HUES6 (cell line): ENCODE measurements at regions not wholly inside any gene's neighbourhood (a gene's known extent, or its start where the extent isn't known, plus 50 kb on each side); places are given as distances from the start of the nearest gene placed in this dataset.
"Not testable (repeated sequence)": the region's sequence is repeated elsewhere in the genome, so short reads cannot be mapped to it uniquely, and the experiment has no call there.

Experiments used
- H3K27ac ChIP-seq: 2 replicates; pipeline ENCODE4 v1.7.0; 2013; ENCODE audit warnings: low read depth, mild to moderate bottlenecking, low read length, inconsistent platforms
- H3K27me3 ChIP-seq: 2 replicates; pipeline ENCODE4 v1.6.1; 2013; ENCODE audit warnings: low read length; ENCODE audit not compliant: control insufficient read depth, insufficient read depth
- H3K36me3 ChIP-seq: 2 replicates; pipeline ENCODE4 v1.6.1; 2013; ENCODE audit warnings: low read length; ENCODE audit not compliant: control insufficient read depth, insufficient read depth
- H3K4me1 ChIP-seq: 2 replicates; pipeline ENCODE4 v1.6.1; 2013; ENCODE audit warnings: low read length; ENCODE audit not compliant: control insufficient read depth, insufficient read depth
- H3K4me3 ChIP-seq: 2 replicates; pipeline ENCODE4 v1.5.1; 2013; ENCODE audit warnings: low read depth, low read length
- H3K9ac ChIP-seq: one replicate; pipeline ENCODE4 v1.6.1; 2013; ENCODE audit warnings: mild to moderate bottlenecking, low read length
- H3K9me3 ChIP-seq: 2 replicates; pipeline ENCODE4 v1.6.1; 2013; ENCODE audit warnings: low read depth, low read length; ENCODE audit not compliant: control insufficient read depth, insufficient read depth

- Histone ChIP-seq H3K9me3 (peaks cover 8% of the 10 kb centered on the region; the same call in 1 of the 2 replicates), H3K27me3 (no peaks in the 10 kb centered on the region; the same call in 1 of the 2 replicates), H3K27ac (no peak overlapping the region), H3K4me1 (no peaks in the 10 kb centered on the region), H3K4me3 (no peak overlapping the region), H3K36me3 (no peaks in the 10 kb centered on the region), H3K9ac (no peak overlapping the region)
These were observed 51.9 kb upstream of the TCERG1L start for GRCh38 chr10:131363416-131363815.

GRCh38 chr10:131371571-131371970 is 60.0 kb upstream of the TCERG1L start:
- no peak overlapping the region for H3K27ac ChIP-seq
- no peak overlapping the region for H3K4me3 ChIP-seq

GRCh38 chr10:131381576-131381975 is 70.1 kb upstream of the TCERG1L start:
- Histone ChIP-seq H3K27ac (no peak overlapping the region), H3K4me3 (no peak overlapping the region), H3K9ac (no peak overlapping the region), H3K36me3 (no peaks in the 10 kb centered on the region), H3K27me3 (peaks cover 8% of the 10 kb centered on the region), H3K9me3 (no peaks in the 10 kb centered on the region), H3K4me1 (no peaks in the 10 kb centered on the region)

More at GRCh38 chr10:131371571-131371970, 60.0 kb upstream of the TCERG1L start:
- Histone ChIP-seq H3K9me3 (peaks cover 14% of the 10 kb centered on the region; the same call in 1 of the 2 replicates), H3K9ac (no peak overlapping the region), H3K36me3 (no peaks in the 10 kb centered on the region), H3K4me1 (no peaks in the 10 kb centered on the region), H3K27me3 (no peaks in the 10 kb centered on the region)

- H3K9me3 ChIP-seq, H3K36me3 ChIP-seq, H3K27ac ChIP-seq, H3K9ac ChIP-seq, H3K4me3 ChIP-seq, H3K4me1 ChIP-seq: not testable (repeated sequence)
- H3K27me3 ChIP-seq: peaks cover 31% of the 10 kb centered on the region
These were observed 73.8 kb upstream of the TCERG1L start for GRCh38 chr10:131385161-131385872.

GRCh38 chr10:131387018-131387529 is 75.6 kb upstream of the TCERG1L start:
- no peaks in the 10 kb centered on the region for H3K9me3 ChIP-seq
- H3K9ac ChIP-seq: no peak overlapping the region
- H3K4me3 ChIP-seq: no peak overlapping the region
- H3K27ac ChIP-seq: no peak overlapping the region
- no peaks in the 10 kb centered on the region for H3K4me1 ChIP-seq
- no peaks in the 10 kb centered on the region for H3K36me3 ChIP-seq
- peaks cover 31% of the 10 kb centered on the region for H3K27me3 ChIP-seq

GRCh38 chr10:131391936-131392335 is 80.4 kb upstream of the TCERG1L start:
- peaks cover 19% of the 10 kb centered on the region for H3K27me3 ChIP-seq
- no peak overlapping the region for H3K4me3 ChIP-seq
- no peaks in the 10 kb centered on the region for H3K36me3 ChIP-seq
- H3K27ac ChIP-seq: no peak overlapping the region
- H3K4me1 ChIP-seq: no peaks in the 10 kb centered on the region
- H3K9ac ChIP-seq: no peak overlapping the region
- H3K9me3 ChIP-seq: no peaks in the 10 kb centered on the region

- no peaks in the 10 kb centered on the region for H3K4me1 ChIP-seq
- no peaks in the 10 kb centered on the region for H3K27me3 ChIP-seq
- H3K9me3 ChIP-seq: no peaks in the 10 kb centered on the region
- H3K4me3 ChIP-seq: no peak overlapping the region
- H3K9ac ChIP-seq: no peak overlapping the region
- H3K36me3 ChIP-seq: no peaks in the 10 kb centered on the region
- no peak overlapping the region for H3K27ac ChIP-seq
These were observed 84.9 kb upstream of the TCERG1L start for GRCh38 chr10:131396121-131397050.

GRCh38 chr10:131398166-131398565 is 86.6 kb upstream of the TCERG1L start:
- Histone ChIP-seq H3K9me3 (no peaks in the 10 kb centered on the region), H3K4me1 (peaks cover 4% of the 10 kb centered on the region; the same call in 1 of the 2 replicates), H3K27ac (no peak overlapping the region), H3K9ac (no peak overlapping the region), H3K4me3 (no peak overlapping the region), H3K27me3 (no peaks in the 10 kb centered on the region), H3K36me3 (no peaks in the 10 kb centered on the region)

- H3K4me3 ChIP-seq: no peak overlapping the region
- no peak overlapping the region for H3K9ac ChIP-seq
- peaks cover 6% of the 10 kb centered on the region; the same call in 1 of the 2 replicates for H3K4me1 ChIP-seq
- H3K9me3 ChIP-seq: no peaks in the 10 kb centered on the region
- no peaks in the 10 kb centered on the region for H3K36me3 ChIP-seq
- no peak overlapping the region for H3K27ac ChIP-seq
- H3K27me3 ChIP-seq: no peaks in the 10 kb centered on the region
These were observed 88.5 kb upstream of the TCERG1L start for GRCh38 chr10:131399981-131400380.

- no peaks in the 10 kb centered on the region for H3K27me3 ChIP-seq
- H3K27ac ChIP-seq: no peak overlapping the region
- H3K4me3 ChIP-seq: no peak overlapping the region
- no peak overlapping the region for H3K9ac ChIP-seq
- H3K36me3 ChIP-seq: no peaks in the 10 kb centered on the region
- peaks cover 6% of the 10 kb centered on the region; the same call in 1 of the 2 replicates for H3K4me1 ChIP-seq
- H3K9me3 ChIP-seq: no peaks in the 10 kb centered on the region
These were observed 89.0 kb upstream of the TCERG1L start for GRCh38 chr10:131400513-131400912.
